K562 (cell line): ENCODE measurements at regions not wholly inside any gene's neighbourhood (a gene's known extent, or its start where the extent isn't known, plus 50 kb on each side); places are given as distances from the start of the nearest gene placed in this dataset.

Experiments used
- CTCF ChIP-seq, 3 experiments: IDR thresholded peaks in 2 of 3; conservative IDR thresholded peaks in 1 of 3; 2 replicates each; pipeline ENCODE4 v1.5.1; 2011 to 2012; ENCODE audit warnings: low read length in 3 of 3, mild to moderate bottlenecking in 3 of 3, control low read depth in 2 of 3, improper control_type of control experiment in 1 of 3, inconsistent platforms in 1 of 3, low read depth in 1 of 3, mixed read lengths in 1 of 3, moderate library complexity in 1 of 3; ENCODE audit not compliant: insufficient read depth in 2 of 3
- FOS ChIP-seq: IDR thresholded peaks from 3 replicates; pipeline ENCODE4 v1.6.1; 2011; ENCODE audit not compliant: insufficient read length; ENCODE audit errors: extremely low read depth
- NFRKB ChIP-seq: fragments of 450-650 bp; IDR thresholded peaks from 2 replicates; pipeline ENCODE4 v1.6.1; 2016; ENCODE audit warnings: low read depth
- SIN3B ChIP-seq: fragments of 450-650 bp; IDR thresholded peaks from 2 replicates; pipeline ENCODE4 v1.6.1; 2017; ENCODE audit warnings: low read depth, mild to moderate bottlenecking, moderate library complexity
- SMARCA5 ChIP-seq: fragments of 450-650 bp; IDR thresholded peaks from 2 replicates; pipeline ENCODE4 v1.6.1; 2016
- UBTF ChIP-seq, 2 experiments: IDR thresholded peaks; 2 replicates each; pipeline ENCODE4 v1.6.1; 2012; ENCODE audit warnings: improper control_type of control experiment in 2 of 2, low read depth in 2 of 2, low read length in 2 of 2, borderline replicate concordance in 1 of 2

- no peak for TF ChIP-seq SMARCA5
- no peak for TF ChIP-seq SIN3B
- no peak for TF ChIP-seq UBTF (IDR thresholded peaks at IDR 0.05; ENCODE audit: borderline replicate concordance in 1 of 2, low read depth in 2 of 2, low read length in 2 of 2)
- TF ChIP-seq NFRKB = no peak
- no peak for TF ChIP-seq CTCF (IDR thresholded peaks at IDR 0.05 in 2 of 3, conservative IDR thresholded peaks at IDR 0.05 in 1 of 3; ENCODE audit: insufficient read depth in 2 of 3, low read depth in 1 of 3, low read length in 3 of 3)
- TF ChIP-seq FOS = no peak
These were observed 191.0 kb downstream of the BRD1 start for GRCh38 chr22:49636649-49637048.
